ENCODE measurements at regions not wholly inside any gene's neighbourhood (a gene's known extent, or its start where the extent isn't known, plus 50 kb on each side); places are given as distances from the start of the nearest gene placed in this dataset.
"Not testable (repeated sequence)": the region's sequence is repeated elsewhere in the genome, so short reads cannot be mapped to it uniquely, and the experiment has no call there.

DNA sequence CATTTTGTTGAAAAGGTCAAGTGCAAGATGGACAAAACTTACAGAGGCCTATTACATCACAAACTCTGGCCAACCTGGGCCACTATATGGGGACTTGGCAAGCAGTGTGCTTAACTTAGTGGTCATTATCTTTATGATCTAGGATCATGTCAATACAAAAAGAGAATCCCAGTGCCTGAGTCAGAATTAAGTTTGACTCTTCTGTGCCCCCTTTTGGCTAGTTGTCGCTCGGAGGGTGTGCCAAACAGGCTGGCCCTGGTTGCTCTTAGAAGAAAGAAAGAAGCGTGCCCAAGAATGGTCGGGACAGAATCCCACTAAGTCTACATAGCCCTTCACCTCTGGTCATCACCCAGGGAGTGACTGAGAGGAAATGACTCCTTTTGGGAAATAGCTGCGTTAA is 100.1 kb downstream of the EIF4E start:
- DNase-seq, result peak; percentile 25

DNA sequence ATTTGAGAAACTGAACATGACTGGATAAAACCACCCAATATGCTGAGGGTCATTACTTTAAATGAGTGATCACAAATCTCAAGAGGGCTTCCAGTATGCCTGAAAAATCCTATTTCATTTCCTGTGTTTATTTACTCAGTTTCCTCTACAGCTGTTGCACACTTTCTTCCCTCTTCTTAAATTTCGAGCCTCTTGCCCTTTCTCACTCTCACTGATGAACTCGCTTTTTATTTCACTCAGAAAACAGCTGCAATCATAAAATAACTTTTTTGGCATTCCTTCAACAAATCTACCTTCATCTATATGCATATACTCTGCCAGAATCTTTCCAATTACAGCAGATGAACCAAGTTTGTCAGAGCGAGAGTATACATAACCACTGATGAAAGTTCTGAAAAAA is 101.3 kb downstream of the EIF4E start:
- no peak for DNase-seq

DNA sequence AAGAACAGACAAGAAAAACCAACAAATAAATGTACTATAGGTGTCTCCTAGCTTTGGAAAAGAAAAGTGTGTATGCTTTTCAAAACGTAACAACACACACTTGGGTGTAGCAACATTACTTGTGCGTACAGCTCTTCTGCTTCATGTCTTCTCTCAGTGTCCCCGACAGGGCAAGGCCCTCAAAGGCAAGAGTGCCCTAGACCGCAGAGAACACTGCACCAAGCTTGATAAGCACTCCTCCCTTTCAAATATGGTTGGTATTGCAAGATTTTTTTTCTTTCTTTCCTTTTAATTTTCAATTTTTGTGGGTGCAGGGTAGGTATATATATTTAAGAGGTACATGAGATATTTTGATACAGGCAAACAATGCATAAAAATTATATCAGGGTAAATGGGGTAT is 106.8 kb downstream of the EIF4E start:
- DNase-seq, result no peak

DNA sequence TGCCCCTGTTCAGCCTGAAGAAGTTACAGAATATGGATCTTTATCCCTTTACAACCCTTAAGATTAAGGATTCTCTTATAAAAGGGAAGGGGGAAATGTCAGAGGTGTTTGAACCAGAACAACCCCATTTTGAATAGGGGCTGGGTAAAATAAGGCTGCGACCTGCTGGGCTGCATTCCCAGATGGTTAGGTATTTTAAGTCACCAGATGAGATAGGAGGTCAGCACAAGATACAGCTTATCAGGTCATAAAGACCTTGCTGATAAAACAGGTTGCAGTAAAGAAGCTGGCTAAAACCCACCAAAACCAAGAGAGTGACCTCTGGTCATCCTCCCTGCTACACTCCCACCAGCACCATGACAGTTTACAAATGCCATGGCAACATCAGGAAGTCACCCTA is 110.8 kb downstream of the EIF4E start:
- DNase-seq, result not testable (repeated sequence)

DNA sequence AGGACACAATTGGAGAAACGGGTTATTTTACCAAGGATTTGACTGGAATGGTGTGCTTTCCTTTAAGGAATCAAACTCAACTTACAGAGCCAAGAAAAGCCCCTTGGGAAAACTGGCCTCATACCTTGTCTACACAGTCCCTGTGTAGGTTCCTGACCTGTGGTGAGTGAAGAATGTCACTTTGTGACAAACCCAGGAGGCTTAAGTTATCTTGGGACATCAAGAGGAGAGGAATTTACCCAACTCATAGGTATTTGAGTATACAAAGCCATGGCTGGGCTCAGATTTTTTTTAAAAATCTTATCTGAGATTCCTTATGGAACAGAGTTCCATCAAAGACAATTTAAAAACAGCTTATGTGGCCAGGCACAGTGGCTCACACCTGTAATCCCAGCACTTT is 112.1 kb downstream of the EIF4E start:
- DNase-seq, result no peak

DNA sequence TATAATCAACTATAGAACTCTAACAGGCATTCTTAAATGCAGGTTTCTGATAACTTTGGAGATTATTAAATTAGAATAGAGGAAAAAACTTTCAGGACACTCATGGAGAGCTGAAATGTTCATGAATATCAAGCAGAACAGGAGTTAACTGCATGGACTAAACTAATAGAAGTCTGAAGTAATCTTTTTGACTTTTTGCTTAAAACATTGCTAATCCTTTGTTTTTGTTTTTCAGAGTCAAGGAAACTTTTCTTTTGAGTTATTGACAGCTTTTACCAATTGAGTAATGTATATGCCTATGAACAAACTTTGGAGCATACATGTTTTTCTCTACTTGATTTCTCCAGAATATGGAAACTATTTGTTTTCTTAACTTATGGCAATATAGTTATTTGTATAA is 112.5 kb downstream of the EIF4E start:
- DNase-seq, result no peak

DNA sequence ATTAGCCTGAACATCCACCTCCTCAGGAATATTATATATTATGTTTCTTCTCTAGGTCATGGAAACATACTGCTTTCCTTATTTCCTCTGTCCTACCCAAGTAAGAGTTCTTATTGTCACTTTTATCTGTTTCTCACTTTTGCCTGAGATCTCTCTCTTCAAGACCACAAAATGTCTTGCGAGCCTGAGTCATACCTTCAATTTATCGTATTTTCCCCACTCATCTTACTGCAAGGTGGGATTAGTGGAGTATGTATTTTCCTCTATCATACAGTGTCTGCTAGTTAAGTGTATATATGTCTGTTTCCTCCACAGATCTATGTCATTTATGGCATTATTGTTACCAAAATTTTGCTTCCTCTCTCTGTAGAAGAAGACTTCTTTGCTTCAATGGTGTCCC is 124.5 kb downstream of the EIF4E start:
- no peak for DNase-seq

DNA sequence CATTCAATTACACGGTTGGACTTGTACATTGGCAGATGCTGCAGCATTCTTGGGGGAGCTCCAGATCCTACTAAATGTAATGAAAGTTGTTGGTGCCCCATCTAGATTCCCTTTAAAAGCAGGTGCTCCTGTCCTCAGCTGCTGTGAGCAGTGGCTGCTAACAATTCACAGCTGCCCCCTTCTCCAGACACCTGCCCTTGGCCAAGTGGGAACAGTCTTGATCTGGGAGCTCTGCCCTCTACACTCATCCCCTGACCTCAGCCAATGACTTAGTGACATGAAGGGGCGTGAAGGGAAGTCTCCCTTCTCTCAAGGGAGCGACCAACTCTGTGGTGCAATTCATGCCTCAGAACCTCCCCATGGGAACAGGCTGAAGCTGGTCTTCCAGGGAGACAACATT is 125.7 kb downstream of the EIF4E start:
- DNase-seq, result no peak

DNA sequence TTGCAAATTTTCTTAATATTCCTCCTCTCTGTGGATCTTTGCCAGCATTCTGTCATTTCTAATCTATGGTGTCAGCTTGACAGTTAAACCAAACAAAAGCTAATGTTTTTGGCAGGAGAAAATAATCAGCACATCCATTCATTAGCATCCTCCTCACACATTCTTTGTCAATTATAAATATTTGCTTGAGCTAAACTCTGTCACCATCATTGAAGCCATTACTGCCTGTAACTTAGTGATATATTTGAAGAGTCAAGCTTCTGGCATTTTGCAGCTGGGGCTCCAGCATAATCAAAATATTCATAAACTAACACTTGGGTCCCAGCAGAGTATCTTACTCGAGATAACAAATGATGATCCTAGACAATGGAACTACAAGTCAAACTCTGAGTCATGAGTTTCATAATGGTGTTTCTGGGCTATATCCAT is 126.1 kb downstream of the EIF4E start:
- DNase-seq, result no peak

DNA sequence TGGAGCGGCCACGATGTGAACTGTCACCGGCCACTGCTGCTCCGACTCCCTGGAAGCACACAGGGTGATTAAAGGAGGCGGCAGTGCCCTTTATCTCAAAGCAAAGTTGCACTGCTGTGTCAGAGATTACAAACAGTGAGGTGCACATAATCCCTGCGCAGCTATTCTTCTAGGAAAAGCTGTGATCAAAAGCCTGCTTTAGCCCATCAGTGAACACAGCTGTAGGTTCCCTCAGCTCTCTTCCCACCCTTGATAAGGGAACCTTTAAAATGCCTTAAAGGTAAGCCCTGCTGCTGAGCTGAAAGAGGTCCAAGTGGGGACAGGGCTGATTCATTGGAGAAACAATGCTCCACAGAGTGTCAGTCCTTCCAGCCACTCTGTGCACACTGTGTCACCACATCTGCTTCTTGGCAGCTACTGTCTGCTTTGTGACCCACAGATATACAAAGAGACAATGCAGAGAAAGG is 127.6 kb downstream of the EIF4E start:
- DNase-seq, result no peak

DNA sequence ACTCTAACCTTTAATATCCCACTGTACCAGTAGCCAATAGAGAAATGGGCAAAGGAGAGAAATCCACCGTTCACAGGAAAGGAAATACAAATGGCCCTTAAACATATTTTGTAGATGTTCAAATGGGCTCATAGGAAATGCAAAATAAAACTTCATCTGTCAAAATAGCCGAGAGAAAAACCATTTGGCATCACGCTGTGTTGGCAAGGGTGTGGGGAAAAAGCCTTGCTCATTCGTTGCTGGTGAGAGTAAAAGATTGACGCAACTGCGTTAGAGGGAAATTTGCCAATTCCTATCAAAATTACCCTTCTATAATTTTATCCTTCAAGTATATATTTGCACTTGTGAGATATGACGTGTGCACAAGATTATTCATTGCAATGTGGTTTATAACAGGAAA is 131.9 kb downstream of the EIF4E start:
- no peak for DNase-seq

DNA sequence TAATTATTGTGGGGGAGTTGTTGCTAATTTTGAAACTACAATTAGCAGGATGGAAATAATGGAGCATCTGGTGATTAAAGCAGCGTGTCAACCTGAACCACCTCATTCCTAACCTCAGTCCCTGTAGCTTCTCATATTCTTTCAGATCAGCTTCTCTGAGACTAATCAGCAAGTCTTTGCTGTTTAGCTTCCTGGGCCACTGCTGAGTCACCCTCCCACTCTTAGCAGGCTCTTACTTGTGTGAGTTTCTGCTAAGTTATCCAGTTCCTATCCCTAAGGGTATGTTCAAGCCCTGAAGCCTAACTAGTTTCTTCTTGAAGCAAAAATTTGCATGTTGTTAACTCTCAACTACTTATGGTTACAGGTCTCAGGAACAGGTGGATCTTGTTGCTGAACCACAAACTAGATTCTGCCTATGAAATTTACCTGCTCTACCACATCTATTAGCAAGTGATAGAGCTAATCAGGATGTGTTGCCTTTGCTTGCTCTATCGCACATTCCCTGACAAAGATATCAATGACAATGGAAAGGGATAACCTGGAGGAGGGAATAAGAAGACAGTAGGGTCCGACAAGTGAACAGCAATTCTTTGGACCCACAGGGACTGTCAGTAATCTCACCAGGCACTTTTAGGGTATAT is 134.2 kb downstream of the EIF4E start:
- DNase-seq, result peak; percentile 30

DNA sequence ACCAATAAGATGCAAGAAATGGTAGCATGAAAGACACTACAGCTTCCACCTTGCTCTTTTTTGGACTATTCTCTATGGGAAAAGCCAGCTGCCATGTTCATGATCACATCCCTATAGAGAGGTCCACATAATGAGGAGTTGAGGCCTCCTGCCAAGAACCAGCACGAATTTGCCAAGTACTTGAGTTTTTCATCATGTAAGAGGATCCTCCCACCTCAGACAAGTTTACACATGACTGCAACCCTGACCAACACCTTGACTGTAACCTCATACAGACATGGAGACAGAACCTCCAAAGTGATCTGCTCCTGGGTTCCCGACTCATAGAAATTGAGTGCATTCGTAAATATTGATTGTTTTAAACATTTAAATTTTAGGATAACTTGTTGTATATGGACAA is 135.2 kb upstream of the TSPAN5 start:
- DNase-seq, result no peak

DNA sequence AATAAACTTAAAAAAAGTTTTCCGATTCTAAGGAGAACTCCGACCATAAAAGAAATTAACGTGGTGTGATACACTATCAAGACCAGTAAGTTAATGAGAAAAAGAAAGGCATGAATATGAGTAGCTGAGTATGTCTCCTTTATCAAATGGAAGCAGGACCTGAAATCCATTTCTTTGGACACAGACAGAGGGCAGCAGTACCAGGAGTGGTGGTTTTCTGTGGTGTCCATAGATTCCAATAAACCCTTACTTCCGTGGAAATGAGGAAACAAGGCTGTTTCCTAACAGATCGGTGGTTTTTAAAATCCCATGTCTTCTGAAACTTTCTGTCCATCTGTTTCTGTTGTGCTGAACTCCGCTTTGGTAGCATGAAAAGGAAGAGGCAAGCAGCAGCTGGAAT is 128.5 kb upstream of the TSPAN5 start:
- DNase-seq, result no peak

DNA sequence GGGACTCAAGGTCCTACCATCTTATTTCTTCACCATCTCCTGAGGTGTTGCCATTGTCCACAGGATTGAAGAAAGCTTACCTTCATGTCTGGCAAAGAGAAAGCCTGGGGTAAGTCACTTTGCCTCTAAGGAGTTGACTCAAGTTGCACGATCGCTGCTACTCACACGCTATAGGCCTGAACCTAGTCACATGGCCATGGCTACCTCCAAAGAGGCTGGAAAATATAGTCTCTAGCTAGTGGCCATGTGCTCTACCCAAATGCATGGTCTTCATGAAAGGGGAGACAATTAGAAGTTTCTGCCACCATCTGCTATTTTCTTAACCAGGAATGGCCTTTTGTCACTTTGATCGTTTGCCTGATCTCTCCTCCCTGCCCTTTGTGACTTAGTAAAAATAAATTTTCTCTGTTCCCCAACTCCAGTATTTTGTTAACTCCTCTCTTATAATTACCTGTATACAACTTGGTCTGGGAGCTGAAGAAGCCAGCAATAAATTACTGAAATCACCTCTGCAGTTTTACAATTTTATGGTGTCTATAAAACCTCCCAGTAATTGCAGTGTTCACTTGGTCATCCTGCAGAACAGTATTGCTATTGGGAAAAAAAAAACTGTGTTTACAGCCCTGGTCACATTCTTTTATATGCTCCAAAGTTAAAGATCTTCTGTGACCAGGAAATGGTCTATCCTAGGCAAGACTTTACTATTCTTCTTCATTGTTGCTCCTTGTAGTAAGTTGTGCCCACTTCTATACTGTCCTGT is 126.7 kb upstream of the TSPAN5 start:
- no peak for DNase-seq

DNA sequence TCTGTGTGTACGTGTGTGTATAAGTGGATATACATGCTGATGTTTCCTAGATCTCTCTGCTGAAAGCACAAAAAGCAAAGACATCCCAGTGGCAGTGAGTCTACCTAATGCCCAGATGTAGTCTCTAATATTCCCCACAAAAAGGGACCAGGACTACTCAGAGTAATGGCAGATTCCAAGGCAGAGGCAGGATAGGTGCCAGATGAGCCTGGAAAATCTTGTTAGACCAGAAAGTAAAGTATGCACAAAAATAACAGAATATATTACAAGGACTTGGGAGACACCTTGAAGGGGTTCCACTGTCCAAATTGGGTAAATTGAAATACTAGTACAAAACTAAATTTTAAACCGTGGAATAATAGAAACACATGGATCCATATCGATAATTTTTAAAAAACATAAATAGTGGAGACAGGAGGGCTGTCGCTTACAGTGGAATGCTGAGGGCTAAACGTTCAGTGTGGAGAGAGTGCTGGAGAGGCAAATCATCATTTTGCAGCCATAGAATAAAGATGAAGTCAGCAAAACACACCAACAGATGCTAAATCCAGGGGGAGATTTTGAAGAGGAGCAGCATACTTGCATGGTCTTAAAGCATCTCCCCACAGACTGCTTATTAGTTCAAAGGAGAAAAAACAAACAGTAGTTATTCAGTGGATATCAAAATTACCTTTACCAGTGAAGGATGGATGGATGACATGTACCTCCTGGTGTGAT is 123.4 kb upstream of the TSPAN5 start:
- no peak for DNase-seq

DNA sequence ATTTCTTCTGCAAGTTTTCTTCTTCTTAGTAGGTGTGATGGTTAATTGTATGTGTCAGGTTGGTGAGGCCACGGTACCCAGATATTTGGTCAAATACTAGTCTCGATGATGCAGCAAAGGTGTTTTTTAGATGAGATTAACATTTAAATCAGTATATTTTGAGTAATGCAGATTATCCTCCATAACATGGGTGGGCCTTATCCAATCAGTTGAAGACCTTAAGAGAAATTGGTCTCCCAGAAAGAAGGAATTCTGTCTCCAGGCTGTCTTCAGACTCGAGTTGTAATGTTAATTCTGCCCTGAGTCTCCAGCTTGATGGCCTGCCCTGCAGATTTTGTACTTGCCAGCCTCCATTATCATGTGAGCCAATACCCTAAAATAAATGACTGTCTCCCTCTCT is 122.5 kb upstream of the TSPAN5 start:
- DNase-seq, result no peak

DNA sequence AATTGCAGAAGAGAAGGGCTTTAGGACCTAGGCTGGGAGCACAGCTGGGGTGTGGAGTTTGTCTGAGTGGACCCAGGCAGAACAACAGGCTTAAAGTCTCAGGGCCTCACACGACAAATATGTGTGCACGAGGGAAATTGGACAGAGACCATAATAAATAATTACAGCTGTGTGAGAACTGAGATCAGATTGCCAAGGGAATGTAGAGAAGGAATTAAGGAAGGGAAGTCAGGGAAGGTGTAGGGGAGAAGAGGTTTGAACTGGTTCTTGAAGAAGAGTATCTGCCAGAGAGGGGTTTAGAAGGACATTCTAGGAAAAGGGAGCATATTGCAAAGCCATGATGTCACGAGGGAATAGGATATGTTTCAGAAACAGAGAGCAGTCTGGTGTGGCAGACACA is 120.7 kb upstream of the TSPAN5 start:
- DNase-seq, result no peak

DNA sequence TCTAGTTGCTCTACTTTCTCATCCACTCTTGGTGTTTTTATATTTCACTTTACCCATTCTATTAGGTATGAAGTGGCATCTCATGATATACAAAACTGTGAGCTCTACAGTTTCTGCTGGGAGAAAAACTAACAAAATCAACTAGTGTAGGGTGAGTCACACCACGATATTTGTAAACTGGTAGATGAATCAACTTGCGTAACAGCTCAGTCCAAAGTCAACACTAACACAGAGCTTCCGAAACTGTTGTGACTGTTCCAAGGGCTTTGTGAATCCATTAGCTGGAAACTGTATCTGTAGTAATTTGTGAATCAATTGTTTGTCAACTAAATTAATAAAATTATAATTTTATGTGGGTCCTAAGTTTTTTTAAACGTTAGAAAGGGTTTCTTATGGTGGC is 119.8 kb upstream of the TSPAN5 start:
- DNase-seq, result no peak

DNA sequence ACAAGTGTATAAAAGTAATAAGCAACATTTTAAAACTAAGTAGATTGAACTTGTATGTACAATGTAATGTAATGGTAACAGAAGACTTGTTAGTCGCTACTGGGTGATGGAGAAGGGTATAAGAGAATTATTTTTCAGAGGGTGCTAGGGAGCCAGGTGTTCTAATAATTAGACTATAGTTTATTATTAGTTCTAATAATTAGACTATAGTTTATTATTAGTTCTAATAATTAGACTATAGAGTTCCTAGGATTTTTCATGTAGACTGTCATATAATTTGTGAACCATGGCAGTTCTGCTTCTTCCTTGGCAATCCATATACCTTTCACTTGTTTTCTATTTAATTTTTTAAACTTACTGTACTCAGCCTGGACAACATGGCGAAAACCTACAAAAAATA is 117.3 kb upstream of the TSPAN5 start:
- no peak for DNase-seq

DNA sequence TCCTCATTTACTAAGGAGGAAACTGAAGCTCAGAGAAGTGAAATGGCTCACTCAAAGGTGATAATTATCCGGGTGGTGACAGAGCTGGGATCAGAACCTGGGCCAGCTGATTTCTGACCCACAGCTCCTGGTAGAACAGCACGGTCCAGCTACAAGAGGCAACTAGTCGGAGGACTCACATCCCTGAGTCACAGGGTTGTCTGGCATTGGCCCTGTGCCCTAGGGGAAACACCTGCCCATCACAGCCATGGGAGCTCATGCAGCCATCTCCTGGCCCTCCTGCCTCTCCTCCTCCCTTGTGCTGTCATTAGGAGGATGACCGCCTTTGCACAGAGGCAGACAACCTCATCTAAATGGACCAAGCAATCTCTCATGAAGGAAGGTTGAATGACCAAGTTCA is 115.2 kb upstream of the TSPAN5 start:
- DNase-seq, result no peak

DNA sequence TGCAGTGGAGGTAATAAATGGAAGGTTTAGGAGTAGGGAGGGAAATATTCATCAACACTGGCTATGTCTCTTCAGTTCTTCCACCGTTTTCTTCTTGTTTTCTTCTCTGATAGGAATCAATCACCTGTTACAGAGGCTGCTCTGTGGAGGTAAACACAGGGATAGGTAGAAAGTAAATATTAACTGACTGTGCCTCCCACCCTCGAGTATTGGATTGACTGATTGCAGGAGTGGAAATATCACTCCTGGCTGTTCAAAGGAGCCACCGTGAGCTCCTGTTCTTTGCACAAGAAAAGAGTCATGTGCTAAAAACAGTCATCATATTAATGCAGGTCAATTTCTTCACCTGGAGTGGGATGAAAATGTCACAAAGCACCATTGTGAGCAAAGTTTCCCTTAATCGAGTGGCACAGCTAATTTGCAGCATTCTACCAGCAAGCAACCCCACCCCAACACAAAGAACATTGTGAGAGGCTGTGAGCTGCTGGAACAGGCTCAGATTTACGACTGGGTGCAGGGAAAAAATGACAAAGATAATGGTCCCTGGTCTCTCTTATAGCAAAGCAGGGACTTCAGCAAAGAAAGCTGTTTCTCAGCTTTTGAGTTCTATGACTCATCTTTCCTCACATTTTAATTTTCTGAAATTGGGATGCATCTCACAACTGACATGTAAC is 113.7 kb upstream of the TSPAN5 start:
- DNase-seq, result no peak

DNA sequence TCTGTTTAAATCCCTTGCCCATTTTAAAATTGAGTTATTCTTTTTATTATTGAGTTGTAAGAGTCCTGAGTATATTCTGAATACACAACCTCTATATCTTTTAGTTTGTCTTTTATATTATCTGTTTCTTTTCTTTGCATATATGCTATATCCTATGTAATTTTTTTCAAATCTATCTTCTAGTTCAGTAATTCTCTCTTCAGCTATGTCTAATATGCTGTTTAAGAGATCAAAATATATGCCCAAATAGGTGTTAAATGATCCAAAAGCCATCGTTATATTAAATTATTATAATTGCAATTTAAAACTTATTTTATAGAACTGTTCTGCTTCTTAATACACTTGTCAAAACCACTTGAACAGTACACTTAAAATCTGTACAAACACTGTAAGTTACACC is 107.4 kb upstream of the TSPAN5 start:
- DNase-seq, result no peak

DNA sequence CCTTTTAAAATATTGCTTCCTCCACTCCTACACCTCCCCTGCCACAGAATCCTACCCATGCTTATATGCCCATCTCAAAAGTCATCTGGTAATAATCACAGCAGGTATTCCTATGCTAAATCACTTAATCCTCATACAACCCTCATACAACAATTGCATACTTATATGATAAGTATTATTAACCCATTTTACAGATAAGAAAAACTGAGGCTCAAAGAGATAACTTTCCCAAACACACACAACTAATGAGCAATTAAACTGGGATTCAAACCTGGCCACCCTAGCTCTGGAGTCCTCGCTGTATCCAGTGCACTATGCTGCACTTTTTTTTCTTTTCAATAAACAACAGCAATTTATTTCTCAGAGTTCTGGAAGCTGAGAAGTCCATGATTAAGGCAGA is 99.8 kb upstream of the TSPAN5 start:
- DNase-seq, result no peak
